HFFc6 (cell line): ENCODE measurements at regions not wholly inside any gene's neighbourhood (a gene's known extent, or its start where the extent isn't known, plus 50 kb on each side); places are given as distances from the start of the nearest gene placed in this dataset.

ENCODE experiments used
- DNase-seq: peaks from one replicate; pipeline ENCODE4 v3.0.0-alpha.2; 2018
- H3K27ac Mint-ChIP-seq: 2 replicates; pipeline ENCODE4 v1.8.0; 2020; ENCODE audit warnings: mild to moderate bottlenecking, mixed read lengths
- H3K27me3 Mint-ChIP-seq: 2 replicates; pipeline ENCODE4 v1.8.0; 2021; ENCODE audit warnings: mild to moderate bottlenecking, moderate library complexity, mixed read lengths; ENCODE audit not compliant: insufficient read depth
- H3K36me3 Mint-ChIP-seq: 2 replicates; pipeline ENCODE4 v1.8.0; 2021; ENCODE audit warnings: low read depth, mixed read lengths
- H3K4me1 Mint-ChIP-seq: 2 replicates; pipeline ENCODE4 v1.8.0; 2020; ENCODE audit warnings: low read depth, mixed read lengths
- H3K4me3 Mint-ChIP-seq: 2 replicates; pipeline ENCODE4 v1.8.0; 2020; ENCODE audit warnings: mild to moderate bottlenecking, moderate library complexity, mixed read lengths
- H3K9me3 Mint-ChIP-seq: 2 replicates; pipeline ENCODE4 v1.8.0; 2020; ENCODE audit warnings: mild to moderate bottlenecking, mixed read lengths
- CTCF ChIP-seq: fragments of 200-600 bp; sonication (generic); IDR thresholded peaks from 2 replicates; pipeline ENCODE4 v1.5.0; 2021; ENCODE audit warnings: antibody characterized with exemption, mild to moderate bottlenecking

GRCh38 chr3:124601190-124601589, 129.1 kb upstream of the UMPS start:
- no peak for TF ChIP-seq CTCF
- H3K27me3 Mint-ChIP-seq: peaks cover 40% of the 10 kb centered on the region
- H3K9me3 Mint-ChIP-seq: no peaks in the 10 kb centered on the region
- H3K4me3 Mint-ChIP-seq: no peak overlapping the region
- H3K4me1 Mint-ChIP-seq: peaks cover 10% of the 10 kb centered on the region
- H3K36me3 Mint-ChIP-seq: no peaks in the 10 kb centered on the region
- no peak overlapping the region for H3K27ac Mint-ChIP-seq
- DNase-seq: no peak

GRCh38 chr3:124602980-124603627, 127.1 kb upstream of the UMPS start:
- Mint-ChIP-seq H3K27ac (no peak overlapping the region), H3K4me3 (no peak overlapping the region), H3K4me1 (peaks cover 17% of the 10 kb centered on the region), H3K27me3 (peaks cover 29% of the 10 kb centered on the region), H3K9me3 (no peaks in the 10 kb centered on the region), H3K36me3 (no peaks in the 10 kb centered on the region)
- no peak for TF ChIP-seq CTCF
- DNase-seq: no peak

- H3K27ac Mint-ChIP-seq: no peak overlapping the region
- no peak for TF ChIP-seq CTCF
- no peaks in the 10 kb centered on the region for H3K9me3 Mint-ChIP-seq
- H3K27me3 Mint-ChIP-seq: peaks cover 18% of the 10 kb centered on the region
- DNase-seq: no peak
- H3K36me3 Mint-ChIP-seq: no peaks in the 10 kb centered on the region
- H3K4me3 Mint-ChIP-seq: no peak overlapping the region
- H3K4me1 Mint-ChIP-seq: peaks cover 7% of the 10 kb centered on the region
Measured at GRCh38 chr3:124605781-124606579, 124.3 kb upstream of the UMPS start.

GRCh38 chr3:124607163-124607562, 123.1 kb upstream of the UMPS start:
- H3K27ac Mint-ChIP-seq: no peak overlapping the region
- no peak for TF ChIP-seq CTCF
- H3K27me3 Mint-ChIP-seq: peaks cover 24% of the 10 kb centered on the region
- peak; percentile 44 for DNase-seq
- H3K36me3 Mint-ChIP-seq: no peaks in the 10 kb centered on the region
- peaks cover 7% of the 10 kb centered on the region for H3K4me1 Mint-ChIP-seq
- H3K4me3 Mint-ChIP-seq: no peak overlapping the region
- no peaks in the 10 kb centered on the region for H3K9me3 Mint-ChIP-seq

GRCh38 chr3:124609402-124609801, 120.8 kb upstream of the UMPS start:
- TF ChIP-seq CTCF: no peak
- Mint-ChIP-seq H3K27ac (no peak overlapping the region), H3K4me1 (peaks cover 7% of the 10 kb centered on the region), H3K9me3 (no peaks in the 10 kb centered on the region), H3K27me3 (peaks cover 18% of the 10 kb centered on the region), H3K4me3 (no peak overlapping the region), H3K36me3 (no peaks in the 10 kb centered on the region)
- DNase-seq: no peak
